AG04450 (cell line): ENCODE measurements at regions not wholly inside any gene's neighbourhood (a gene's known extent, or its start where the extent isn't known, plus 50 kb on each side); places are given as distances from the start of the nearest gene placed in this dataset.

ENCODE experiments used
- CTCF ChIA-PET: fragments of 300-600, 350-600 bp; formaldehyde crosslinking; extraction: SDS; loops from one replicate; lab custom pipeline; 2022; ENCODE audit warnings: antibody characterized with exemption, inconsistent platforms; lab: Charles Lee
- POLR2A ChIA-PET: fragments of 350-600 bp; formaldehyde crosslinking; extraction: SDS; loops from one replicate; lab custom pipeline; 2021; ENCODE audit warnings: antibody characterized with exemption, inconsistent platforms; lab: Yijun Ruan, JAX
- DNase-seq: peaks from one replicate; pipeline ENCODE4 v3.0.0-alpha.2; 2011; ENCODE audit warnings: low read depth, low spot score
- H3K27ac ChIP-seq: one replicate; pipeline ENCODE4 v1.5.1; 2012; ENCODE audit warnings: low read depth, low read length, control low read depth
- H3K27me3 ChIP-seq: one replicate; pipeline ENCODE4 v1.6.0; 2012; ENCODE audit warnings: low read length; ENCODE audit not compliant: control insufficient read depth, insufficient read depth
- H3K4me3 ChIP-seq: 2 replicates; pipeline ENCODE4 v1.5.1; 2011; ENCODE audit warnings: mild to moderate bottlenecking, low read depth, low read length, control low read depth
- H3K9me3 ChIP-seq: 2 replicates; pipeline ENCODE4 v1.5.1; 2012; ENCODE audit warnings: low read length; ENCODE audit not compliant: control insufficient read depth, insufficient read depth
- TF ChIP-seq, protein P1 (sequence below): IDR thresholded peaks from 2 replicates; pipeline ENCODE4 v1.5.1; 2011; ENCODE audit warnings: low read depth, low read length, control low read depth, inconsistent platforms

DNA sequence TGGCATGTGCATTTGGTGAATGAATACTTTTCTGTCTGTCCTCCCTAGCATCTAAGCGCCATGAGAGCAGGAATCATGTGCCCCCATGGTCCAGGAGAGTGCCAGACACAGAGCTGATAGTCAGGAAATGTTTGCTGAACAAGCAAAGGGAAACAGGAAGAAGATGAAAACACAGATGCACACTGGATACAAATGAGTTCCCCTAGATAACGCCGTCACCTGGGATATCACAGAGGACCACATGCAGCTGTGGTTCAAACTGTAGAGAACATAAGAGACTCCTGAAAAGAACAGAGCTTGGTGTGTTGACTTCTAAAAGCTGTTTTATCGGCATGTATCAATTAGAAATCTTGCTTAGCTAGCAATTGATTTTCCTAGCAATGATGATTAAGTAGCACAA, 293.7 kb downstream of the BTBD3 start:
- Histone ChIP-seq H3K4me3 (no peak overlapping the region), H3K27me3 (peaks cover 3% of the 10 kb centered on the region), H3K27ac (no peak overlapping the region), H3K9me3 (no peaks in the 10 kb centered on the region)
- ChIA-PET POLR2A (no interaction called here), CTCF (no interaction called here)
- TF ChIP-seq, protein P1, sequence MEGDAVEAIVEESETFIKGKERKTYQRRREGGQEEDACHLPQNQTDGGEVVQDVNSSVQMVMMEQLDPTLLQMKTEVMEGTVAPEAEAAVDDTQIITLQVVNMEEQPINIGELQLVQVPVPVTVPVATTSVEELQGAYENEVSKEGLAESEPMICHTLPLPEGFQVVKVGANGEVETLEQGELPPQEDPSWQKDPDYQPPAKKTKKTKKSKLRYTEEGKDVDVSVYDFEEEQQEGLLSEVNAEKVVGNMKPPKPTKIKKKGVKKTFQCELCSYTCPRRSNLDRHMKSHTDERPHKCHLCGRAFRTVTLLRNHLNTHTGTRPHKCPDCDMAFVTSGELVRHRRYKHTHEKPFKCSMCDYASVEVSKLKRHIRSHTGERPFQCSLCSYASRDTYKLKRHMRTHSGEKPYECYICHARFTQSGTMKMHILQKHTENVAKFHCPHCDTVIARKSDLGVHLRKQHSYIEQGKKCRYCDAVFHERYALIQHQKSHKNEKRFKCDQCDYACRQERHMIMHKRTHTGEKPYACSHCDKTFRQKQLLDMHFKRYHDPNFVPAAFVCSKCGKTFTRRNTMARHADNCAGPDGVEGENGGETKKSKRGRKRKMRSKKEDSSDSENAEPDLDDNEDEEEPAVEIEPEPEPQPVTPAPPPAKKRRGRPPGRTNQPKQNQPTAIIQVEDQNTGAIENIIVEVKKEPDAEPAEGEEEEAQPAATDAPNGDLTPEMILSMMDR: no peak
- DNase-seq: no peak

DNA sequence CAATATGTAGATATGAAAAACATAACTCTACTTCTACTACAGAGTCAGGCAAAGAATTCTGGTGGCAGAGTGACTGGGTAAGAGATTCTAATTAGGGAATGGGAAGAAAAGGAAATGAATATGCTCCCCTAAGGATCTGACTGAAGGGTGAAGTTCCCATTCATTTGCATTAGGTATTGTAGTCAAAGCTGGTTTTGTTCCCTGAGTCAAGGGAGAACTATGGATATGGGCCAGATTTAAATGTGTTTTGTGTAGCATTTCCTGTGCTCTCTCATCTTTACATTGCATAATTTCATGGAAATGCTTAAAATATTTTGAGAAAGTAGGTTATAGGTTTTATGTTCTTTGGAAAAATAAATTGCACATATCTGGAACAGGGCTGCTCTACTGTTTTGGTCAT, 299.7 kb downstream of the BTBD3 start:
- Histone ChIP-seq H3K27me3 (no peaks in the 10 kb centered on the region), H3K4me3 (no peak overlapping the region), H3K9me3 (no peaks in the 10 kb centered on the region), H3K27ac (no peak overlapping the region)
- TF ChIP-seq, protein P1: no peak
- POLR2A ChIA-PET: no interaction called here
- CTCF ChIA-PET: interaction anchor here (1.0 kb wide), 1 partner anchor 10 kb away, joined by 4 read pairs; no protein-coding TSS in a partner anchor
- no peak for DNase-seq

DNA sequence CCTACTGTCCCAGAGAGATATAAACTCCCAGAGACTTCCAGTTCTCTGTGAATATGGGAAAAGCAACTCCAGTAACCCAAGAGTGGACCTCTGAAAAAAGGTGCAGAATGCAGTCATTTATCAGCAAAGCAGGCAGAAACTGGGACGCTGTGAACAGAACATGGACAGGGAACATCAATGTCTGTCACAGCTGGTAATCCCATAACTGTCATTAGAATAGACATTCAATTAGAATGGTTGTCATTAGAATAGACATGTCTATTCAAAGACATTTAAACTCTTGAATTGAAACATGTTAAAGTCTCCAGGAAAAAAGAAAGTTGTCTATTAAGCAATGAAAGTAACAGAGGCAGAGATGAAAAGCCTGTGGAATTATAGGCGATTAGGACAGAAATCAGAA, 302.1 kb downstream of the BTBD3 start:
- ChIA-PET CTCF (no interaction called here), POLR2A (no interaction called here)
- H3K4me3 ChIP-seq: no peak overlapping the region
- H3K27me3 ChIP-seq: no peaks in the 10 kb centered on the region
- no peaks in the 10 kb centered on the region for H3K9me3 ChIP-seq
- no peak for DNase-seq
- TF ChIP-seq, protein P1: no peak
- H3K27ac ChIP-seq: no peak overlapping the region

DNA sequence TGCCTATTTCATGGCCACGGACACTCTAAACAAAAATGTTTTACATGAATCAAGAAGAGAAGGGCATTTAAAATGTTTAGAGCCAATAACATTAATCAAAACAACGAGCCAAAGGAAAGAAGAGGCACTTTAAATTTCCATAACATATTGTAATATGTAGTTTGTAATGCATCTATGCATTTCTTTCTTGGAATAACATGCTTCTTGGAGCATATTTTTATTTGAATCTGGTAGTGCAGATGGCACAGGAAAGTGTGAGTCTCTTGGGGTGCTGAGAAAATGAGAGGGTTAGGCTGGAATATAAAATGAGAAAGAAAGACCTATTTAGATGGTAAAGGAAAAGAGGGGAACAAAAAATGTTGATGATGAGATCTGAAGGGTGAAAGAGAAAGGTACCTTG, 305.4 kb downstream of the BTBD3 start:
- Histone ChIP-seq H3K4me3 (no peak overlapping the region), H3K27ac (no peak overlapping the region), H3K9me3 (no peaks in the 10 kb centered on the region), H3K27me3 (no peaks in the 10 kb centered on the region)
- TF ChIP-seq, protein P1: no peak
- no peak for DNase-seq
- CTCF ChIA-PET: no interaction called here
- POLR2A ChIA-PET: no interaction called here

DNA sequence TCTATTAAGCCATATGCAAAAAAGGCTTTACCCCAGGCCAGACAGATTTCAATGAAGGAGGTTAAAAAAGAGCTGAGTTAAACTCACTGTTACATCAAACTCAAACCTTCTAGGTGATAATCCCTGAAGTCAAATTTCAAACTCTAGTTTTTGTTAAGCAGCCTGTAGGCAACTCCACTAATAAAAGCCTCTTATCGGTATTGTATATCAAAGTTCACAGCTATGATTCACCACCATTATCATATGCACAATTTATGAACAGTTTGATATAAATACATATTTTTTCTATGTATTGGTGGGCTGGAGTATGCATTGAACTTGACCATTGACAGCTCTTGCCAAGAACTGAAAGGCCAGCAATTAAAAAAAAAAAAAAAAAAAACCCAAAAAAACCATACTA, 308.2 kb downstream of the BTBD3 start:
- ChIA-PET POLR2A (interaction anchor here (0.5 kb wide), 1 partner anchor 509 kb away, joined by 3 read pairs; no protein-coding TSS in a partner anchor), CTCF (no interaction called here)
- no peaks in the 10 kb centered on the region for H3K27me3 ChIP-seq
- no peak overlapping the region for H3K4me3 ChIP-seq
- no peak overlapping the region for H3K27ac ChIP-seq
- H3K9me3 ChIP-seq: no peaks in the 10 kb centered on the region
- TF ChIP-seq, protein P1: no peak
- DNase-seq: no peak
